Neural progenitor cell (in vitro differentiated cells): ENCODE measurements at regions not wholly inside any gene's neighbourhood (a gene's known extent, or its start where the extent isn't known, plus 50 kb on each side); places are given as distances from the start of the nearest gene placed in this dataset.
A peak's percentile ranks its signal among the peaks of the same experiment; 100 is the strongest.

ENCODE experiments used
- DNase-seq: peaks from one replicate; pipeline ENCODE4 v3.0.0-alpha.2; 2016; ENCODE audit warnings: low spot score
- H2AFZ ChIP-seq: fragments of 200-600 bp; sonication (generic); replicated peaks from 2 replicates; pipeline ENCODE4 v1.6.1; 2016; ENCODE audit warnings: antibody characterized with exemption
- H3F3A ChIP-seq: fragments of 200-600 bp; sonication (generic); 2 replicates; pipeline ENCODE4 v1.6.1; 2016; ENCODE audit warnings: antibody characterized with exemption, low read depth
- H3K27ac ChIP-seq: fragments of 200-600 bp; sonication (generic); 2 replicates; pipeline ENCODE4 v1.5.1; 2016; ENCODE audit warnings: mild to moderate bottlenecking
- H3K27me3 ChIP-seq: fragments of 200-600 bp; sonication (generic); 2 replicates; pipeline ENCODE4 v1.6.1; 2016; ENCODE audit warnings: mild to moderate bottlenecking, moderate library complexity
- H3K36me3 ChIP-seq: fragments of 200-600 bp; sonication (generic); 2 replicates; pipeline ENCODE4 v1.5.1; 2016
- H3K4me1 ChIP-seq: fragments of 200-600 bp; sonication (generic); 2 replicates; pipeline ENCODE4 v1.6.1; 2016; ENCODE audit warnings: mixed run types
- H3K4me2 ChIP-seq: fragments of 200-600 bp; sonication (generic); 2 replicates; pipeline ENCODE4 v1.6.1; 2016
- H3K4me3 ChIP-seq: fragments of 200-600 bp; sonication (generic); 2 replicates; pipeline ENCODE4 v1.5.1; 2016
- H3K79me2 ChIP-seq: fragments of 200-600 bp; sonication (generic); 2 replicates; pipeline ENCODE4 v1.6.1; 2016; ENCODE audit warnings: low read depth
- H3K9ac ChIP-seq: fragments of 200-600 bp; sonication (generic); 2 replicates; pipeline ENCODE4 v1.6.1; 2016
- H3K9me3 ChIP-seq: fragments of 200-600 bp; sonication (generic); 2 replicates; pipeline ENCODE4 v1.5.1; 2016; ENCODE audit warnings: low read depth
- H4K20me1 ChIP-seq: fragments of 200-600 bp; sonication (generic); 2 replicates; pipeline ENCODE4 v1.6.1; 2016; ENCODE audit warnings: low read depth
- H3K27ac Mint-ChIP-seq: 3 replicates; pipeline ENCODE4 v1.8.0; 2021; ENCODE audit warnings: mixed read lengths
- H3K27me3 Mint-ChIP-seq: 2 replicates; pipeline ENCODE4 v1.8.0; 2022; ENCODE audit warnings: low read depth, mild to moderate bottlenecking, inconsistent platforms, moderate library complexity, mixed read lengths; ENCODE audit not compliant: insufficient read depth
- H3K36me3 Mint-ChIP-seq: 3 replicates; pipeline ENCODE4 v1.8.0; 2021; ENCODE audit warnings: mixed read lengths
- H3K4me1 Mint-ChIP-seq: 3 replicates; pipeline ENCODE4 v1.8.0; 2021; ENCODE audit warnings: mixed read lengths
- H3K4me3 Mint-ChIP-seq: 3 replicates; pipeline ENCODE4 v1.8.0; 2021; ENCODE audit warnings: mild to moderate bottlenecking, moderate library complexity, mixed read lengths
- H3K9me3 Mint-ChIP-seq: 3 replicates; pipeline ENCODE4 v1.8.0; 2020; ENCODE audit warnings: mixed read lengths
- CTCF ChIP-seq: fragments of 200-600 bp; sonication (generic); IDR thresholded peaks from 2 replicates; pipeline ENCODE4 v1.5.1; 2017; ENCODE audit warnings: antibody characterized with exemption, mild to moderate bottlenecking
- EZH2 ChIP-seq: fragments of 200-600 bp; sonication (generic); IDR thresholded peaks from 2 replicates; pipeline ENCODE4 v1.6.1; 2017; ENCODE audit warnings: antibody characterized with exemption, mild to moderate bottlenecking, moderate library complexity
- EZH2phosphoT487 ChIP-seq: fragments of 200-600 bp; sonication (generic); IDR thresholded peaks from 2 replicates; pipeline ENCODE4 v1.6.1; 2017; ENCODE audit warnings: antibody characterized with exemption

GRCh38 chr3:152160350-152161011 is 108.2 kb upstream of the MBNL1 start:
- Histone ChIP-seq H3K4me1 (no peaks in the 10 kb centered on the region), H3K27ac (peak overlapping the region; percentile 51), H3K9me3 (no peaks in the 10 kb centered on the region), H3K27me3 (no peaks in the 10 kb centered on the region), H3K79me2 (no peaks in the 10 kb centered on the region), H4K20me1 (no peaks in the 10 kb centered on the region), H3F3A (no peaks in the 10 kb centered on the region), H3K4me3 (no peak overlapping the region), H3K4me2 (no peak overlapping the region), H3K9ac (no peak overlapping the region), H2AFZ (no peak overlapping the region), H3K36me3 (no peaks in the 10 kb centered on the region)
- DNase-seq: no peak
- TF ChIP-seq CTCF: no peak
- no peak for TF ChIP-seq EZH2
- no peak for TF ChIP-seq EZH2phosphoT487
- Mint-ChIP-seq H3K36me3 (no peaks in the 10 kb centered on the region), H3K4me3 (no peak overlapping the region), H3K27ac (no peak overlapping the region), H3K27me3 (no peaks in the 10 kb centered on the region), H3K4me1 (no peaks in the 10 kb centered on the region), H3K9me3 (no peaks in the 10 kb centered on the region)

- DNase-seq: no peak
- Histone ChIP-seq H3K27me3 (no peaks in the 10 kb centered on the region), H3K4me3 (no peak overlapping the region), H3F3A (no peaks in the 10 kb centered on the region), H3K36me3 (no peaks in the 10 kb centered on the region), H3K27ac (no peak overlapping the region), H2AFZ (no peak overlapping the region), H3K9ac (no peak overlapping the region), H3K4me2 (no peak overlapping the region), H3K79me2 (no peaks in the 10 kb centered on the region), H3K4me1 (no peaks in the 10 kb centered on the region), H3K9me3 (no peaks in the 10 kb centered on the region), H4K20me1 (no peaks in the 10 kb centered on the region)
- Mint-ChIP-seq H3K4me3 (no peak overlapping the region), H3K27ac (no peak overlapping the region), H3K9me3 (peaks cover 2% of the 10 kb centered on the region), H3K4me1 (no peaks in the 10 kb centered on the region), H3K27me3 (peaks cover under 1% of the 10 kb centered on the region), H3K36me3 (no peaks in the 10 kb centered on the region)
- no peak for TF ChIP-seq EZH2
Measured at GRCh38 chr3:152172460-152172859, 96.3 kb upstream of the MBNL1 start.

GRCh38 chr3:152173627-152174026 is 95.1 kb upstream of the MBNL1 start:
- no peaks in the 10 kb centered on the region for H3K36me3 ChIP-seq
- no peaks in the 10 kb centered on the region for H3K4me1 ChIP-seq
- DNase-seq: no peak
- no peak for TF ChIP-seq CTCF
- TF ChIP-seq EZH2phosphoT487: no peak
- H3K9ac ChIP-seq: no peak overlapping the region
- H3K27ac ChIP-seq: no peak overlapping the region
- H3F3A ChIP-seq: no peaks in the 10 kb centered on the region
- H3K27me3 Mint-ChIP-seq: peaks cover 3% of the 10 kb centered on the region
- H3K79me2 ChIP-seq: no peaks in the 10 kb centered on the region
- no peak overlapping the region for H3K4me3 Mint-ChIP-seq
- no peak overlapping the region for H3K27ac Mint-ChIP-seq
- H4K20me1 ChIP-seq: no peaks in the 10 kb centered on the region
- no peaks in the 10 kb centered on the region for H3K36me3 Mint-ChIP-seq
- H3K27me3 ChIP-seq: no peaks in the 10 kb centered on the region
- peaks cover 2% of the 10 kb centered on the region for H3K9me3 Mint-ChIP-seq
- no peak overlapping the region for H3K4me2 ChIP-seq
- H2AFZ ChIP-seq: no peak overlapping the region
- no peak overlapping the region for H3K4me3 ChIP-seq
- H3K9me3 ChIP-seq: no peaks in the 10 kb centered on the region
- no peaks in the 10 kb centered on the region for H3K4me1 Mint-ChIP-seq

GRCh38 chr3:152174876-152175527 is 93.7 kb upstream of the MBNL1 start:
- Mint-ChIP-seq H3K4me3 (no peak overlapping the region), H3K9me3 (peaks cover 2% of the 10 kb centered on the region), H3K27me3 (peaks cover 3% of the 10 kb centered on the region), H3K27ac (no peak overlapping the region), H3K36me3 (no peaks in the 10 kb centered on the region), H3K4me1 (no peaks in the 10 kb centered on the region)
- Histone ChIP-seq H3K36me3 (no peaks in the 10 kb centered on the region), H3K9ac (no peak overlapping the region), H3K27ac (no peak overlapping the region), H3K79me2 (no peaks in the 10 kb centered on the region), H3K27me3 (no peaks in the 10 kb centered on the region), H2AFZ (no peak overlapping the region), H3K9me3 (no peaks in the 10 kb centered on the region), H3K4me3 (no peak overlapping the region), H4K20me1 (no peaks in the 10 kb centered on the region), H3K4me2 (no peak overlapping the region), H3K4me1 (no peaks in the 10 kb centered on the region), H3F3A (no peaks in the 10 kb centered on the region)
- DNase-seq: no peak
- no peak for TF ChIP-seq EZH2phosphoT487
- TF ChIP-seq CTCF: no peak
- no peak for TF ChIP-seq EZH2
